ENCODE measurements at regions not wholly inside any gene's neighbourhood (a gene's known extent, or its start where the extent isn't known, plus 50 kb on each side); places are given as distances from the start of the nearest gene placed in this dataset.

- no peaks in the 10 kb centered on the region for H3K4me1 ChIP-seq
- H3K9me3 ChIP-seq, result no peaks in the 10 kb centered on the region
- H3K27me3 ChIP-seq, result no peaks in the 10 kb centered on the region
- WGBS, 2 donors, result 32 to 73% methylated on average over 2 of the region's 2 CpGs
- intact Hi-C loops (cut with DNase I), result no loop called here
- H3K36me3 ChIP-seq, result no peaks in the 10 kb centered on the region
- no peak for TF ChIP-seq POLR2AphosphoS5 (IDR thresholded peaks at IDR 0.05)
- no peak for TF ChIP-seq POLR2A (IDR thresholded peaks at IDR 0.05)
- TF ChIP-seq EP300 (IDR thresholded peaks at IDR 0.05), result no peak
- no peak for TF ChIP-seq CTCF (IDR thresholded peaks at IDR 0.05)
- H3K4me3 ChIP-seq, result no peak overlapping the region
- no peak overlapping the region for H3K27ac ChIP-seq
- no peak for DNase-seq
Observed at GRCh38 chr1:189496768-189497167, 980.9 kb downstream of the BRINP3 start.

GRCh38 chr1:189499736-189500135 lies 977.9 kb downstream of the BRINP3 start:
- no peaks in the 10 kb centered on the region for H3K4me1 ChIP-seq
- 62 to 85% methylated on average over 4 of the region's 4 CpGs for WGBS, 2 donors
- TF ChIP-seq POLR2AphosphoS5 (IDR thresholded peaks at IDR 0.05) (no peak), POLR2A (IDR thresholded peaks at IDR 0.05) (no peak), EP300 (IDR thresholded peaks at IDR 0.05) (no peak), CTCF (IDR thresholded peaks at IDR 0.05) (no peak)
- H3K36me3 ChIP-seq, result no peaks in the 10 kb centered on the region
- no peak overlapping the region for H3K4me3 ChIP-seq
- H3K27ac ChIP-seq, result no peak overlapping the region
- H3K27me3 ChIP-seq, result no peaks in the 10 kb centered on the region
- intact Hi-C loops (cut with DNase I), result no loop called here
- H3K9me3 ChIP-seq, result no peaks in the 10 kb centered on the region
- DNase-seq, result no peak

- H3K9me3 ChIP-seq, result no peaks in the 10 kb centered on the region
- TF ChIP-seq CTCF (IDR thresholded peaks at IDR 0.05) (no peak), EP300 (IDR thresholded peaks at IDR 0.05) (no peak), POLR2AphosphoS5 (IDR thresholded peaks at IDR 0.05) (no peak), POLR2A (IDR thresholded peaks at IDR 0.05) (no peak)
- no peaks in the 10 kb centered on the region for H3K36me3 ChIP-seq
- no peak overlapping the region for H3K27ac ChIP-seq
- no peaks in the 10 kb centered on the region for H3K4me1 ChIP-seq
- no peak for DNase-seq
- intact Hi-C loops (cut with DNase I), result no loop called here
- WGBS, 2 donors, result 89 to 92% methylated on average over 2 of the region's 2 CpGs
- no peak overlapping the region for H3K4me3 ChIP-seq
- H3K27me3 ChIP-seq, result no peaks in the 10 kb centered on the region
Observed at GRCh38 chr1:189500778-189501177, 976.9 kb downstream of the BRINP3 start.

- H3K4me3 ChIP-seq, result no peak overlapping the region
- H3K9me3 ChIP-seq, result no peaks in the 10 kb centered on the region
- no peaks in the 10 kb centered on the region for H3K36me3 ChIP-seq
- intact Hi-C loops (cut with DNase I), result no loop called here
- no peak overlapping the region for H3K27ac ChIP-seq
- H3K27me3 ChIP-seq, result no peaks in the 10 kb centered on the region
- TF ChIP-seq POLR2A (IDR thresholded peaks at IDR 0.05) (no peak), CTCF (IDR thresholded peaks at IDR 0.05) (no peak), EP300 (IDR thresholded peaks at IDR 0.05) (no peak), POLR2AphosphoS5 (IDR thresholded peaks at IDR 0.05) (no peak)
- no peak for DNase-seq
- no peaks in the 10 kb centered on the region for H3K4me1 ChIP-seq
Observed at GRCh38 chr1:189510827-189511226, 966.8 kb downstream of the BRINP3 start.

- Histone ChIP-seq H3K27ac (no peak overlapping the region), H3K9me3 (no peaks in the 10 kb centered on the region), H3K4me1 (no peaks in the 10 kb centered on the region), H3K4me3 (no peak overlapping the region), H3K36me3 (no peaks in the 10 kb centered on the region), H3K27me3 (no peaks in the 10 kb centered on the region)
- TF ChIP-seq CTCF (IDR thresholded peaks at IDR 0.05), result no peak
- no peak for DNase-seq
- 77 to 84% methylated on average over 6 of the region's 6 CpGs for WGBS, 2 donors
- intact Hi-C loops (cut with DNase I), result no loop called here
Observed at GRCh38 chr1:189513091-189513490, 964.6 kb downstream of the BRINP3 start.

All from sigmoid colon (tissue), 6 donors.